Heart left ventricle (tissue), 13 donors: ENCODE measurements at regions not wholly inside any gene's neighbourhood (a gene's known extent, or its start where the extent isn't known, plus 50 kb on each side); places are given as distances from the start of the nearest gene placed in this dataset.

Source experiments
- CTCF ChIP-seq, 12 donors: fragments of 200-600 bp; sonication (generic) in 4 of 12; IDR thresholded peaks; one replicate each; pipeline versions ENCODE4 v1.5.0 to v1.8.0; 2018 to 2022; ENCODE audit warnings: antibody characterized with exemption in 12 of 12, mild to moderate bottlenecking in 5 of 12
- POLR2A ChIP-seq, 2 donors: fragments of 450-650 bp; IDR thresholded peaks; one replicate each; pipeline ENCODE4 v1.6.1; 2017; ENCODE audit warnings: antibody characterized with exemption in 2 of 2, mild to moderate bottlenecking in 2 of 2, moderate library complexity in 2 of 2
- donor health status: ischemic (EF 13 %, LVEDD 7.1; RV severe dilation, severe dysfunction).
- donor health status: DM: no; HTN: yes; CAD: no.
- donor health status: DM: no; HTN: no; CAD: no.
- donor health status: ischemic (EF 25% LVEDD 6.9; RV normal size, moderate dysfunction).
- donor health status: ischemic (EF 25% LVEDD 5.7; RV mildly dilated, moderate dysfunction).
- donor health status: ischemic (EF 35%, LVEDD 5.7; RV mildly dilated, moderate dysfunction).
- donor health status: nonischemic (EF 11% LVEDD 7.7; RV severe dilation, severe dysfunction).
- donor health status: DM: yes; HTN: yes; CAD: no.
- donor health status: PGD.
- donor health status: ischemic (EF 29% LVEDD 5.4; RV normal size, mild dysfunction).
- donor health status: nonischemic (EF 23%, LVEDD 6.1; RV moderate dilation, normal function).

- no peak for TF ChIP-seq CTCF (IDR thresholded peaks at IDR 0.05)
- TF ChIP-seq POLR2A (IDR thresholded peaks at IDR 0.05): no peak
Observed at GRCh38 chr4:79176351-79176750, 149.5 kb downstream of the NAA11 start.
